Right hindlimb (tissue), 1 donor: ENCODE measurements at regions not wholly inside any gene's neighbourhood (a gene's known extent, or its start where the extent isn't known, plus 50 kb on each side); places are given as distances from the start of the nearest gene placed in this dataset.

Experiments
- DNase-seq: peaks from one replicate; pipeline ENCODE4 v3.0.0-alpha.2; 2018

- no peak for DNase-seq
These were observed 246.2 kb downstream of the LRFN2 start for GRCh38 chr6:40340957-40341356.

DNA sequence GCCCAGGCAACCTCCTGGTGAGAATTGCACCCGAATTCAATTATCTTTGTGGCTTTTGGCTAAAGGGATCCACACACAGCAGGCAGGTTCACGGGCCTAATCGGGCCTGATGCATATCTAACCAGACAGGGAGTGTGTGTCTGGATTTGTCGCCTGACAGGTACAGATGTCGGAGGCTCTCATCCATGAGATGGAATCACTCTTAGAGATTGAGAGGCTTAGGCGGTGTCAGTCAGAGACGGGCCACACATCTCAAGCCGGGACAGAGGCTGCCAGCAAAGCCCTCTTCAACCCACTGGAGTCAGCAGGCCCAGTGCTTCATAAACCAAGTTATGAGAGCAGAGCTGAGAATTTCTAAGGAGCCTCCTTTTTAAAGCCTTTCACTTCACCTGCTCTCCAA is 247.0 kb downstream of the LRFN2 start:
- DNase-seq = no peak

DNA sequence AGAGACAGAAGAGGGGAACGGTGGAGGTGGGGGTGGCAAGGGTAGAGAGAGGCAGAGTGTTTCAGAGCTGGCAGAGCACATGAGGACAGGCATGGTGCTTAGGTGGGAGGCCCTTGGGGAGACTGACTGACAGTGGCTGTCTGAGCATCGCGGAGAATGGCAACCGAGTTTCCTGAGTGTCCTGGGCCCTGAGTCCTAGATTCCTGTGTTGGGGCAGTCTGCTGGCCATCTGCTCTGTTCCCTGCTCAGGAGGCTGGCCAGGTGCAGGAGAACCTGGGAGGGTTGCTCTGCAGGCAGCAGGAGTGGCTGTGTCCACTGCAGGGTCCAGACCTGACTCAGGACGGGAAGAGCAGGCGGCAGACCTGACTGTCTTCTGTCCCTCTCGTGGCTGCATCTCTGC is 248.9 kb downstream of the LRFN2 start:
- DNase-seq = no peak

GRCh38 chr6:40336940-40337760 is 250.0 kb downstream of the LRFN2 start:
- no peak for DNase-seq

DNA sequence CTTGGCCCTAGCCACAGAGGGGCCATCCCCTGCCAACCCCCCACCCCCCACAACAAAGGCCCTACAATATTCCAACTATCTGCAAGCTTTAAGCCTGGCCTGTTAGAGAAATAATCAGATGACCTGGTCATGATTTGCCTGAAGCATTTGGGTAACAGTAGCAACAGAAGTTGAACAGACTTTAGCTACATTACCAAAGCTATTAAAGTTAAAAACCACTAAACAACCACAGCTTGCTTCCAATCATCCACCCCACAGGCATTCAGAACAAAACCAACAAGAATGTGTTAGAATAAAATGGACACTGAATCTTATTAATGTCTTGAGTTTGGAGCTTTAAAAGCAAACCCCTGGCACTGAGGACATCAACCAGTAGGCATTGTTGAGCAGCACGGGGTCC is 250.9 kb downstream of the LRFN2 start:
- DNase-seq = no peak

- DNase-seq = no peak
These were observed 252.5 kb downstream of the LRFN2 start for GRCh38 chr6:40334496-40335270.

DNA sequence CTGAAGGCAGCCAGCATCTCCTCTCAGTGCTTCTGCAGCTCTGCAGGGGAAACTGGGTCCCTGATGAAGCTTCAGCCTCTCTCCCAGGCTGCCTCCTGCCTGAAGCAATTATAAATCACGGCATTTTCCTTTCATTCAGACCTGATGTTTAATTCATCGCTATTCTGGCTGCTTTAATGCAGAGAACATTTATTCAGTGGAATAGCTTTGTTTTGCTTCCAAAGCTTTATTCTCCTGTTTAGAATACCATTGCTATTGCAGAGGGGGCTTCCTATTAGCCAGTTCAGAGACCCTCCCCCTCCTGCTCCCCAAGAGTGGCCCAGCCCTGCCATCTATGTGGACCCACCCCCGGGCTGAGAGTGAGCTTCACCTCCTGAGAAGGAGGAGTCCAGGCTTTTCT is 255.6 kb downstream of the LRFN2 start:
- DNase-seq = no peak

GRCh38 chr6:40330301-40330721 is 256.9 kb downstream of the LRFN2 start:
- no peak for DNase-seq

GRCh38 chr6:40328986-40329545 is 258.1 kb downstream of the LRFN2 start:
- no peak for DNase-seq

DNA sequence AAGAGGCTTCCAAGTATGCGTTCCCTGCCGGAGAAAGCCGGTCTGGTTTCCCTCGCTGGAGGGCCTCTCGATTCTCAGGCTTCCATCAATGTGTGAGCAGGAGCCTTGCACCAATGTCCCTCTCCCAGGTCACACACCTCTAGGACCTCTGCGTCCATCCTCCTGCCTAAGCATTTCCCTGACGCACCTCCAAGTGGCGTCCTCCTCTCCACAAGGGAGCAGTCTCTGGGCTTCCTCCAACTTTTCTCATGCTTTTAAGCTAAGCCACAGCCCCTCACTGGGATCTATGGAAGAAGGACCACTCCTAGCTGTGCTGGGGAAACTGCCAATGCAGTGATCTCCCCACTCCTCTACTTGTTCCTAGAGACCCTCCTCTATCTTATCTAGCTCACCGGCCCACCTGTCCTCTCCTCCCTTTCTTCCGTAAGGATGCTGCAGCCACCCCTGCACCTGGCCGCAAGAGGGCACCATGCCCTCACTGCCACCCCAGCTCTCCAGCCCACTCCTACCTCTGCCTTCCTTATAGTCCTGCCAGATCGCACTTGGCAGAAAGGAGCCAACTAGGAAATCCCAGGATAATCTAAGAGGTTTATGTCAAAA is 258.7 kb downstream of the LRFN2 start:
- no peak for DNase-seq

- DNase-seq = no peak
These were observed 260.3 kb downstream of the LRFN2 start for GRCh38 chr6:40326714-40327421.

DNA sequence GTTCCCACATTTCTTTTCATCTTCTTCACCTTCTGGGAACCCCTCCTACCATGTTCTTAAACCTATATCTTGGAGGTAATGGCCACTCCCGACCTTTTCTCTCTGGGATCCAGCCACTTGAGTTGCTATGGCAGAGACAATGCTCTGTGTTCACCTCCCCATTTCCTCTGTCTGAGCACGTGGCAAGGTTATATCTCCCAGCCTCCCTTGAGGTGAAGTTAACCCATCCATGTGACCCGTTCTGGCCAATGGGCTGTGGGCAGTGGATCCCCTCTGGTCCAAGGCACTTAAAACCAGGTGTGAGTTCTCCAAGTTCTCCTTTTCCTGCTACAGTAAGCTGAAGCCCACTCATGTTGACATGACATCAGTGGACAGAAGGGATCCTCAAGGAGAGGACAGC is 261.4 kb downstream of the LRFN2 start:
- no peak for DNase-seq

DNA sequence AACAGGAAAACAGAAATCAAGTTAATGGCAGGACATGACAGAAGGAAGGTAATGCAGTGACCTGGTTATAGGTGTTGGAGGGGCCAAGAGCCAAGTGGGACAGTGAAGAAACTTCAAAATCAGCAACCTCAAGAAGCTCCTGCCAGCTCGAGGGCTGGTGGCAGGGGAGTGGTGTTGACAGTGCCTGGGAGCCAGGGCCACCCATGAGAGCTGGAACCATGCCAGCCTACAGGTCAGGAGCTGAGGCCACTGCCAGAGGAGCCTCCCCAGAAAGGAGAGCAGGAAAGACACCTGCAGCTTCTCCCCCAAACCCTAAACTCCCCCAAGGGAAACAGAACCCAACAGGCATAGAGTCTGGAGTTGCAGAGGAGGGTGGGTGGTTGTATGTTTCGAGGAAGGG is 262.1 kb downstream of the LRFN2 start:
- no peak for DNase-seq

- no peak for DNase-seq
These were observed 263.1 kb downstream of the LRFN2 start for GRCh38 chr6:40323881-40324634.

- DNase-seq = no peak
These were observed 264.8 kb downstream of the LRFN2 start for GRCh38 chr6:40322336-40322735.

- DNase-seq = no peak
These were observed 265.5 kb downstream of the LRFN2 start for GRCh38 chr6:40321616-40322015.

GRCh38 chr6:40320947-40321346 is 266.2 kb downstream of the LRFN2 start:
- no peak for DNase-seq

DNA sequence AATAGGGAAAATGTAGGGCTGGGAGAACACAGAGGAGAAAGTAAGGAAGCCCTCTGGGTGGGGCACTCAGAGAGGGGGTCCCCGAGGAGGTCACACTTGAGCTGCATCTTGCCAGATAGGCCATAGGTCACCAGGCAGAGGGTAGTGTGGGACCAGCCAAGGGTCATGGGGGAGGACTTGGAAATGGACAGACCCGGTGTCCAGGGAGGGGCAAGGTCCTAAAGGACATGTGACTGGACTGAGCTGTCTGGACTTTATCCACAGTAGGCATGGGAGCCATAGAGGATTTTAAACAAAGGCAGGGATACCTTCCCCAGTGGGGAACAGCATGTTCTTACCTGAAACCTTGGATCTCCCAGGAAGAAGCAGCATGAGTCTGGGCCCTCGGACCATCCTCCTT is 266.7 kb downstream of the LRFN2 start:
- DNase-seq = no peak

DNA sequence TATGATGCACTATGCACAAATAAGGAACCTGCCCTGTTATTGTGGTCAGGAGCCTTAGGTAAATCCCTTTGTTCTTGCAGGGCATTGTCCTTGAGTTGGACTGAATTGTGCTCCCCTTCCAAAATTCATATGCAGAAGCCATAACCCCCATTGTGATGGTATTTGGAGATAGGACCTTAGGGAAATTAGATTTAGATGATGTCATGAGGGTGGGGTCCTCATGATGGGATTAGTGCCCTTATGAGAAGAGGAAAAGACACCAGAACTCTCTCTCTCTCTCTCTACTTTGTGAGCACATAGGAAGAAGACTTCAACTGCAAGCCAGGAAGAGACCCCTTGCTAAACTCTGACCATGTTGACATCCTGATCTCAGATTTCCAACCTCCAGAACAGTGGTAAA is 268.0 kb downstream of the LRFN2 start:
- no peak for DNase-seq

- DNase-seq = peak; percentile 54
These were observed 272.1 kb downstream of the LRFN2 start for GRCh38 chr6:40315060-40315459.

DNA sequence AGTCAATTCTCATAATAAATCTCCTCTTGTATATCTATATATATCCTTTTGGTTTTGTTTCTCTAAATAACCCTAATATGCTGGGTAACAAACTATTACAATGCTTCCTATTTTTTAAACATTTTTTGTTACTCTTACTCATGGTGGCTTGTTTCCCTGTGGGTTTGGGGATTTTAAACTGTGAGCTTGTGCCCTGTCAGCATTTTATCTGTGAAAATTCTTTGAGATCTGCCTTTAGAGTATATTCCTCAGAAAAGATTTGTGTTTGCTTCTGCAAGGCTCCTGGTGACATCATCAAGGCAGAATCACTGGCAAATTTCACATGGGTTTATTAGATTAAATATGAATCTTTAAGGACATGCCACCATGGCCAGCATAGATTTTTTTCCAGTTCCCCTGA is 273.6 kb downstream of the LRFN2 start:
- no peak for DNase-seq
